Peyer's patch (tissue), 4 donors: ENCODE measurements at regions not wholly inside any gene's neighbourhood (a gene's known extent, or its start where the extent isn't known, plus 50 kb on each side); places are given as distances from the start of the nearest gene placed in this dataset.

Experiments used
- CTCF ChIP-seq, 6 experiments: fragments of 450-650 bp in 4 of 6; fragments of 200-600 bp in 2 of 6; sonication (generic) in 1 of 6; IDR thresholded peaks; one replicate each; pipeline ENCODE4 v1.5.1; 2017 to 2019; ENCODE audit warnings: antibody characterized with exemption in 6 of 6, mild to moderate bottlenecking in 3 of 6, moderate library complexity in 1 of 6
- POLR2A ChIP-seq, 2 donors: fragments of 450-650 bp; IDR thresholded peaks; one replicate each; pipeline ENCODE4 v1.5.1; 2017; ENCODE audit warnings: antibody characterized with exemption in 2 of 2, mild to moderate bottlenecking in 2 of 2, moderate library complexity in 2 of 2

GRCh38 chr9:79193501-79194223, 378.1 kb upstream of the TLE4 start:
- TF ChIP-seq POLR2A (IDR thresholded peaks at IDR 0.05) (no peak), CTCF (IDR thresholded peaks at IDR 0.05) (no peak)
